AG09309 (cell line): ENCODE measurements at regions not wholly inside any gene's neighbourhood (a gene's known extent, or its start where the extent isn't known, plus 50 kb on each side); places are given as distances from the start of the nearest gene placed in this dataset.

Source experiments
- DNase-seq: peaks from one replicate; pipeline ENCODE4 v3.0.0-alpha.2; 2010; ENCODE audit warnings: low read depth
- H3K4me3 ChIP-seq: 2 replicates; pipeline ENCODE4 v1.5.1; 2011; ENCODE audit warnings: mild to moderate bottlenecking, low read depth, low read length, moderate library complexity; ENCODE audit not compliant: control insufficient read depth
- CTCF ChIP-seq: IDR thresholded peaks from 2 replicates; pipeline ENCODE4 v1.5.1; 2011; ENCODE audit warnings: mild to moderate bottlenecking, low read depth, low read length, inconsistent platforms; ENCODE audit not compliant: insufficient read depth, control insufficient read depth; ENCODE audit errors: missing control alignments

GRCh38 chr2:18644115-18644462 is 54.7 kb upstream of the NT5C1B start:
- DNase-seq: no peak
- H3K4me3 ChIP-seq: no peak overlapping the region
- TF ChIP-seq CTCF: no peak

- TF ChIP-seq CTCF: no peak
- no peak for DNase-seq
- H3K4me3 ChIP-seq: no peak overlapping the region
These were observed 54.2 kb upstream of the NT5C1B start for GRCh38 chr2:18643326-18644114.

- no peak for TF ChIP-seq CTCF
- DNase-seq: no peak
These were observed 52.5 kb upstream of the NT5C1B start for GRCh38 chr2:18641823-18642222.

GRCh38 chr2:18639756-18640453 is 50.5 kb upstream of the NT5C1B start:
- no peak for DNase-seq
- TF ChIP-seq CTCF: no peak
- H3K4me3 ChIP-seq: no peak overlapping the region

More at GRCh38 chr2:18641823-18642222, 52.5 kb upstream of the NT5C1B start:
- no peak overlapping the region for H3K4me3 ChIP-seq
